Calu3 (cell line): ENCODE measurements at regions not wholly inside any gene's neighbourhood (a gene's known extent, or its start where the extent isn't known, plus 50 kb on each side); places are given as distances from the start of the nearest gene placed in this dataset.

ENCODE experiments used
- BruUV-seq: library from RNA; stranded (reverse); fragments of 400-500 nt; replicated peaks from 2 replicates; lab custom pipeline; 2021; lab: Mats Ljungman, UMichigan
- CTCF ChIA-PET: fragments of 300-600 bp; sonication (Branson Sonifier 250); formaldehyde crosslinking; loops from one replicate; lab custom pipeline; 2022; ENCODE audit warnings: antibody characterized with exemption; lab: Charles Lee
- DNase-seq: peaks from one replicate; pipeline ENCODE4 v3.0.0; 2022
- H3K27ac Mint-ChIP-seq: one replicate; pipeline ENCODE4 v1.8.0; 2022; ENCODE audit warnings: mixed read lengths; ENCODE audit not compliant: unreplicated experiment
- H3K27me3 Mint-ChIP-seq: one replicate; pipeline ENCODE4 v1.8.0; 2022; ENCODE audit warnings: mixed read lengths; ENCODE audit not compliant: unreplicated experiment
- H3K36me3 Mint-ChIP-seq: one replicate; pipeline ENCODE4 v1.8.0; 2022; ENCODE audit warnings: mild to moderate bottlenecking, moderate library complexity, mixed read lengths; ENCODE audit not compliant: insufficient read depth, unreplicated experiment
- H3K4me1 Mint-ChIP-seq: one replicate; pipeline ENCODE4 v1.8.0; 2022; ENCODE audit warnings: mild to moderate bottlenecking, low read depth, mixed read lengths; ENCODE audit not compliant: unreplicated experiment
- H3K4me3 Mint-ChIP-seq: one replicate; pipeline ENCODE4 v1.8.0; 2022; ENCODE audit warnings: mild to moderate bottlenecking, low read depth, moderate library complexity, mixed read lengths; ENCODE audit not compliant: unreplicated experiment
- H3K9me3 Mint-ChIP-seq: one replicate; pipeline ENCODE4 v1.8.0; 2022; ENCODE audit warnings: low read depth, mixed read lengths; ENCODE audit not compliant: unreplicated experiment
- CTCF ChIP-seq: fragments of 200-600 bp; IDR thresholded peaks from one replicate; pipeline ENCODE4 v1.8.0; 2022; ENCODE audit warnings: antibody characterized with exemption; ENCODE audit not compliant: unreplicated experiment
- intact Hi-C: fragments of 100-400 bp; cut with micrococcal nuclease; formaldehyde crosslinking; loops from one replicate; pipeline ENCODE4 v1.10.0; 2022; ENCODE audit not compliant: unreplicated experiment

DNA sequence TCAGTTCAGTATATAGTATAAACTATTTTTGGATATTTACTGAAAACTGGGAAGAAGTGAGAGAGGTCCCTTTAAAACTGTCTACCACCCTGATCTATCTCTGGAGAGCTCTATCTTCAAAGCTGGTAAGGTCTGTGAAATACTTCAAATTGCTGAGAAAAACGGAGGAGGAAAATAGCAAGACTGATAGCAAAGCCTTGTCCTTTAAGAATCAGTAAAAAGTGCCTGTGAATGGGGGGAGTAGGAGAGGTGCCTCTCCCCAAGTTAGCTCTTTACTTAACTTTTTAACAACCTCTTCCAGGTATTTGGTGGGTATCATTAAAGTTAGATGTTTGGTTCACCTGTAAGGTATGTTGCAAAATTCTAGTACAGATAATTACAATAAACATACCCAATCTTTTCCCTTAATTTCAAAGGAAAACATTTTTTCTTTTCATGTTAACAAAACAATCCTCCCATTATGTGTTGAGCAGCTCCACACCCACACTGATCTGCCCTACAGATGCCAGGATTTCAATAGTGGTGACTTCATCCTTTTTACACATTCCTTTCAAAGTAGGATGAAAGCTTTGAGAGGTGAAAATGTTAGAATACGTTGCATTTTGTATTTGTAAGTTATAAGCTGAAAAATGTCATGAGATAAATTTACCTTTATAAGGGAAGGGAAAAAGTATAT is 149.2 kb downstream of the CRPPA start:
- no peaks in the 10 kb centered on the region for H3K36me3 Mint-ChIP-seq
- CTCF ChIA-PET = no interaction called here
- H3K27ac Mint-ChIP-seq = peak overlapping the region; percentile 28
- TF ChIP-seq CTCF = no peak
- H3K4me1 Mint-ChIP-seq = peaks cover 23% of the 10 kb centered on the region
- intact Hi-C loops = no loop called here
- H3K9me3 Mint-ChIP-seq = no peaks in the 10 kb centered on the region
- DNase-seq = peak; percentile 39
- no peaks in the 10 kb centered on the region for H3K27me3 Mint-ChIP-seq
- BruUV-seq = no TSS peak
- H3K4me3 Mint-ChIP-seq = no peak overlapping the region

DNA sequence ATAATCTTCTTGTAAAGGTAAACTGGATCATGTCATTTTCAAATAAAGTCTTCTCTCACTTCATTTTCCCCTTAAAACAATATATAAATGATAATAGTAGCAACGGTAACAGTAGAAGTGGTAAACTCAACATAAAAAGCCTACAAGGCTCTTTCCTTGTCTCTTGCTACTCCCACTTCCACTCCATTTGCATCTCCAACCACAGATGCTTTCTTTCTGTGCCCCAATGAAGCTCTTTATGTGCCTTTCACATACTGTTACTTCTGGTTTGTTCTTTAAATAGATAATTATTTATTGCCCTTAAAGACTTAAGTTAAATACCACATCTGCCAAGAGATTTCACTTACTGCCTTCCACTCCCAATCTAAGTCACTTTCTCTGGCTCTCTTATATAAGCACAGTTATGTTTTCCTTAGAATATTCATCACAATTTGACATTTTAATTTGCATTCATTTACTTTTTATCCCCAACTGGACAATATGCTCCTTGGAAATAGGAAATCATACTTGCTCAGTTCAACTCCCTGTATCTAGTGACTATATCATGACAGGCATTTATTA is 149.9 kb downstream of the CRPPA start:
- no peaks in the 10 kb centered on the region for H3K36me3 Mint-ChIP-seq
- no peak overlapping the region for H3K4me3 Mint-ChIP-seq
- intact Hi-C loops = no loop called here
- no TSS peak for BruUV-seq
- H3K4me1 Mint-ChIP-seq = peaks cover 23% of the 10 kb centered on the region
- no peak for TF ChIP-seq CTCF
- DNase-seq = no peak
- H3K27me3 Mint-ChIP-seq = no peaks in the 10 kb centered on the region
- no peaks in the 10 kb centered on the region for H3K9me3 Mint-ChIP-seq
- peak overlapping the region; percentile 28 for H3K27ac Mint-ChIP-seq
- CTCF ChIA-PET = no interaction called here

- CTCF ChIA-PET = no interaction called here
- no peak overlapping the region for H3K27ac Mint-ChIP-seq
- TF ChIP-seq CTCF = no peak
These were observed 150.5 kb downstream of the CRPPA start for GRCh38 chr7:16270844-16271243.

DNA sequence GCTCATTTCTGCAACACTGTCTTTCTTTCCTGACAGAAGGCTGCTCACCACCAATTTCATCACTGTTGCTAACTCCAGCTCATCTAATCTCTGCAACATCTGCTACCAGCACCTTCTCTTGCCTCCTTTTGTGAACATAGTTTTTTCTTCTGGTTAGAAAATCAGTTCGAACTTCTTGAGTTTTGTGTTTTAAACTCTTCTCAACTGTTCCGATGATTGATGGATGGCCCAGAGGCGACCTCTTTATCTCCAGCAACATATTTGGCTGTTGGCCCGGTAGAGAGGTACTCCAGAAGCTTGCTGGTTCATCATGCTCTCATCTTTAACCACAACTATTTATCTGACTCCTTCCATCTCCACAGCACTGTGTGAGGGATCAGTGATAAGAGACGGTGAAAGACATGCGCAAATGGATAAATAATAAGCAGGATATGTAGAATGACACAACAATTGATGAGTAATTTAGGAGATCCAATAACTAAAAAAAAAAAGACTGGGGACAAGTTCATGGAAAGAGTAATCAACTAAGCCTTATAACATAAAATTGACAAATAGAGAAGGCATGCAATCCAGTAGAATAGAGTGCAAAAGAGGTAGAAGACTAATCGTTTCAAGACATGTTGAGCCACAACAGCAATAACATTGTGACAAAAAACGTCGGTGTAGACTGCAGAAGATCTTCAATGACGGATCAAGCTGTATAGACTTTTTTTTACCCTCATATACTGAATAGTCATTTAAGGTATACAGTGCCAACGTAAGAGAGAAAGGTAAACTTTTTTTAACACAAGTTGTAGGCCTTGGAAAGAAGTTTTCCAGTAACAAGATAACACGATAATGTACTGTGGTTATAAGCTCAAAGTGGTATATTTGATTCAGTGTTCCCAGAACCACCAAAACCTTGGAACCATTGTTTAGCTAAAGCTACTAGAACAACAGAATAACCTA is 152.2 kb downstream of the CRPPA start:
- H3K9me3 Mint-ChIP-seq = no peaks in the 10 kb centered on the region
- H3K36me3 Mint-ChIP-seq = no peaks in the 10 kb centered on the region
- TF ChIP-seq CTCF = no peak
- H3K4me1 Mint-ChIP-seq = peaks cover 23% of the 10 kb centered on the region
- intact Hi-C loops = no loop called here
- no peak overlapping the region for H3K4me3 Mint-ChIP-seq
- DNase-seq = no peak
- no TSS peak for BruUV-seq
- H3K27me3 Mint-ChIP-seq = no peaks in the 10 kb centered on the region
- no peak overlapping the region for H3K27ac Mint-ChIP-seq
- CTCF ChIA-PET = no interaction called here

More at GRCh38 chr7:16270844-16271243, 150.5 kb downstream of the CRPPA start:
- intact Hi-C loops = no loop called here
- DNase-seq = no peak
- peaks cover 23% of the 10 kb centered on the region for H3K4me1 Mint-ChIP-seq
- BruUV-seq = no TSS peak
- no peaks in the 10 kb centered on the region for H3K27me3 Mint-ChIP-seq
- H3K9me3 Mint-ChIP-seq = no peaks in the 10 kb centered on the region
- H3K36me3 Mint-ChIP-seq = no peaks in the 10 kb centered on the region
- H3K4me3 Mint-ChIP-seq = no peak overlapping the region
